ENCODE measurements at regions not wholly inside any gene's neighbourhood (a gene's known extent, or its start where the extent isn't known, plus 50 kb on each side); places are given as distances from the start of the nearest gene placed in this dataset.

- Histone ChIP-seq H2AK5ac (ENCODE audit: low read depth, low read length) (no peak overlapping the region), H3K79me1 (ENCODE audit: low read depth, low read length) (no peaks in the 10 kb centered on the region), H4K5ac (ENCODE audit: insufficient read length, low read depth, low read length) (no peak overlapping the region), H3K4ac (replicated peaks; ENCODE audit: insufficient read length, low read depth, low read length) (no peak overlapping the region), H4K91ac (replicated peaks; ENCODE audit: insufficient read length, low read length) (no peak overlapping the region), H2BK12ac (ENCODE audit: low read depth, low read length) (no peak overlapping the region), H3K23ac (ENCODE audit: insufficient read length) (no peak overlapping the region), H4K8ac (ENCODE audit: extremely low read depth, insufficient read depth, low read length) (no peak overlapping the region), H3K56ac (replicated peaks; ENCODE audit: insufficient read length, low read depth, low read length) (no peak overlapping the region), H3K4me3 (ENCODE audit: extremely low read depth in 1 of 4, insufficient read depth in 2 of 4, low read depth in 3 of 4, low read length in 4 of 4) (no peak overlapping the region), H3K27ac (ENCODE audit: low read depth, low read length) (no peak overlapping the region), H2BK120ac (replicated peaks; ENCODE audit: low read depth, low read length) (no peak overlapping the region), H3K18ac (ENCODE audit: extremely low read depth, low read length) (no peak overlapping the region), H3K27me3 (replicated peaks in 1 of 4; ENCODE audit: control insufficient read depth in 3 of 4, extremely low read depth in 1 of 4, insufficient read depth in 3 of 4, low read length in 3 of 4) (no peaks in the 10 kb centered on the region), H3K4me2 (ENCODE audit: insufficient read depth in 1 of 2, low read depth in 2 of 2, low read length in 2 of 2) (no peak overlapping the region), H3K14ac (ENCODE audit: insufficient read length) (no peak overlapping the region), H3K9ac (replicated peaks in 1 of 4; ENCODE audit: extremely low read depth in 1 of 4, low read depth in 3 of 4, low read length in 3 of 4) (no peak overlapping the region), H3K9me3 (ENCODE audit: insufficient read depth in 2 of 2, low read depth in 1 of 2, low read length in 1 of 2) (no peaks in the 10 kb centered on the region), H2BK15ac (ENCODE audit: low read length) (no peak overlapping the region), H3K36me3 (ENCODE audit: control insufficient read depth in 2 of 4, insufficient read depth in 4 of 4, low read length in 3 of 4) (no peaks in the 10 kb centered on the region), H2BK20ac (ENCODE audit: low read length) (no peak overlapping the region), H3K4me1 (replicated peaks in 1 of 4; ENCODE audit: control insufficient read depth in 3 of 4, insufficient read depth in 4 of 4, low read length in 3 of 4) (peaks cover 0 to 5% (median 1%) of the 10 kb centered on the region in 4 experiments; a peak in 1 of 7 replicates), H2BK5ac (ENCODE audit: low read depth, low read length) (no peak overlapping the region), H3K23me2 (ENCODE audit: low read depth, low read length) (no peaks in the 10 kb centered on the region), H2AFZ (ENCODE audit: low read length) (no peak overlapping the region), H4K20me1 (replicated peaks in 1 of 2; ENCODE audit: control insufficient read depth in 1 of 2, insufficient read depth in 2 of 2, low read length in 2 of 2) (no peaks in the 10 kb centered on the region), H3K79me2 (ENCODE audit: control insufficient read depth in 1 of 2, insufficient read depth in 2 of 2, low read length in 2 of 2) (no peaks in the 10 kb centered on the region)
- 94% methylated on average over 1 of the region's 1 CpG; no CpG with 5 or more reads in 1 of the 2 experiments for WGBS, 2 experiments (ENCODE audit: extremely low coverage in 1 of 2, insufficient coverage in 1 of 2, insufficient read length in 1 of 2, insufficient replicate concordance in 2 of 2, low coverage in 1 of 2, low lambda C conversion rate in 2 of 2, missing lambda C conversion rate in 1 of 2)
- TF ChIP-seq CREB1 (IDR thresholded peaks at IDR 0.05) (no peak), RNF2 (IDR thresholded peaks at IDR 0.05; ENCODE audit: borderline replicate concordance, low read depth, low read length, missing control alignments, poor library complexity, severe bottlenecking) (no peak), JUN (IDR thresholded peaks at IDR 0.05; ENCODE audit: low read depth, low read length) (no peak), TAF7 (optimal IDR thresholded peaks at IDR 0.05; ENCODE audit: borderline replicate concordance, low read depth, low read length) (no peak), NRF1 (IDR thresholded peaks at IDR 0.05; ENCODE audit: low read depth, low read length) (no peak), RBBP5 (IDR thresholded peaks at IDR 0.05; ENCODE audit: borderline replicate concordance, low read depth, low read length) (no peak), YY1 (IDR thresholded peaks at IDR 0.05; ENCODE audit: low read depth, low read length) (no peak), EGR1 (IDR thresholded peaks at IDR 0.05; ENCODE audit: borderline replicate concordance, low read depth, low read length) (no peak)
- FAIRE-seq (no peak), DNase-seq (ENCODE audit: low read depth in 1 of 2, low spot score in 2 of 2) (no peak)
- POLR2A ChIA-PET (ENCODE audit: partially characterized antibody), result no interaction called here
- CTCF ChIA-PET (ENCODE audit: partially characterized antibody), result no interaction called here
These were observed 300.5 kb downstream of the TLE1 start for GRCh38 chr9:81388831-81389230.
